ENCODE measurements at regions not wholly inside any gene's neighbourhood (a gene's known extent, or its start where the extent isn't known, plus 50 kb on each side); places are given as distances from the start of the nearest gene placed in this dataset.

- Histone ChIP-seq H3K36me3 (ENCODE audit: control insufficient read depth, insufficient read depth, low read length) (no peaks in the 10 kb centered on the region), H3K27me3 (ENCODE audit: control insufficient read depth, insufficient read depth, low read length) (peaks cover 5% of the 10 kb centered on the region; the same call in 1 of the 2 replicates), H3K4me3 (ENCODE audit: low read depth in 2 of 2, low read length in 2 of 2) (no peak overlapping the region), H3K4me1 (ENCODE audit: control insufficient read depth, insufficient read depth, low read length) (no peaks in the 10 kb centered on the region), H3K27ac (ENCODE audit: low read length) (no peak overlapping the region), H3K9me3 (ENCODE audit: control insufficient read depth, insufficient read depth, low read depth, low read length) (no peaks in the 10 kb centered on the region)
- POLR2A ChIA-PET: no interaction called here
- in situ Hi-C loops (cut with HindIII; ENCODE audit: low pct_unique_long_range_greater_than_20kb, low sequenced_read_pairs): no loop called here
- DNase-seq (ENCODE audit: low read depth, low spot score): no peak
- BruUV-seq (replicated peaks): no TSS peak
- intact Hi-C loops (cut with micrococcal nuclease; ENCODE audit: unreplicated experiment): no loop called here
- TF ChIP-seq POLR2AphosphoS5 (IDR thresholded peaks at IDR 0.05; ENCODE audit: low read depth, low read length) (no peak), REST (IDR thresholded peaks at IDR 0.05; ENCODE audit: insufficient read depth in 1 of 2, low read depth in 2 of 2, low read length in 1 of 2) (no peak), CTCF (IDR thresholded peaks at IDR 0.05) (no peak), SIN3A (IDR thresholded peaks at IDR 0.05; ENCODE audit: borderline replicate concordance, insufficient read depth, low read depth, low read length) (no peak), TCF7L2 (IDR thresholded peaks at IDR 0.05; ENCODE audit: low read depth, low read length) (no peak)
- CTCF ChIA-PET: no interaction called here
- no peak for ATAC-seq
Observed at GRCh38 chr1:228989176-228989575, 253.9 kb downstream of the RHOU start.

- no peak for TF ChIP-seq TCF7L2 (IDR thresholded peaks at IDR 0.05; ENCODE audit: low read depth, low read length)
- ChIA-PET CTCF (no interaction called here), POLR2A (no interaction called here)
- no peak overlapping the region for H3K27ac ChIP-seq (ENCODE audit: low read length)
- ATAC-seq (no peak), DNase-seq (ENCODE audit: low read depth, low spot score) (no peak)
- no peaks in the 10 kb centered on the region for H3K9me3 ChIP-seq (ENCODE audit: control insufficient read depth, insufficient read depth, low read depth, low read length)
- in situ Hi-C loops (cut with HindIII; ENCODE audit: low pct_unique_long_range_greater_than_20kb, low sequenced_read_pairs) (no loop called here), intact Hi-C loops (cut with micrococcal nuclease; ENCODE audit: unreplicated experiment) (no loop called here)
- no peak overlapping the region for H3K4me3 ChIP-seq (ENCODE audit: low read depth in 2 of 2, low read length in 2 of 2)
- peaks cover 5% of the 10 kb centered on the region; the same call in 1 of the 2 replicates for H3K27me3 ChIP-seq (ENCODE audit: control insufficient read depth, insufficient read depth, low read length)
- BruUV-seq (replicated peaks): no TSS peak
- no peaks in the 10 kb centered on the region for H3K4me1 ChIP-seq (ENCODE audit: control insufficient read depth, insufficient read depth, low read length)
- H3K36me3 ChIP-seq (ENCODE audit: control insufficient read depth, insufficient read depth, low read length): no peaks in the 10 kb centered on the region
Observed at GRCh38 chr1:228989676-228989991, 254.4 kb downstream of the RHOU start.

GRCh38 chr1:228989992-228990827 is 254.9 kb downstream of the RHOU start:
- BruUV-seq (replicated peaks): no TSS peak

More at GRCh38 chr1:228989992-228990827, 254.9 kb downstream of the RHOU start:
- TF ChIP-seq SIN3A (IDR thresholded peaks at IDR 0.05; ENCODE audit: borderline replicate concordance, insufficient read depth, low read depth, low read length): no peak
- no peak for TF ChIP-seq TCF7L2 (IDR thresholded peaks at IDR 0.05; ENCODE audit: low read depth, low read length)
- no peak for TF ChIP-seq CTCF (IDR thresholded peaks at IDR 0.05)
- no peak for TF ChIP-seq REST (IDR thresholded peaks at IDR 0.05; ENCODE audit: insufficient read depth in 1 of 2, low read depth in 2 of 2, low read length in 1 of 2)
- no peak for TF ChIP-seq POLR2AphosphoS5 (IDR thresholded peaks at IDR 0.05; ENCODE audit: low read depth, low read length)
- intact Hi-C loops (cut with micrococcal nuclease; ENCODE audit: unreplicated experiment) (no loop called here), in situ Hi-C loops (cut with HindIII; ENCODE audit: low pct_unique_long_range_greater_than_20kb, low sequenced_read_pairs) (no loop called here)
- peaks cover 5% of the 10 kb centered on the region; the same call in 1 of the 2 replicates for H3K27me3 ChIP-seq (ENCODE audit: control insufficient read depth, insufficient read depth, low read length)
- no peaks in the 10 kb centered on the region for H3K36me3 ChIP-seq (ENCODE audit: control insufficient read depth, insufficient read depth, low read length)
- no peak overlapping the region for H3K4me3 ChIP-seq (ENCODE audit: low read depth in 2 of 2, low read length in 2 of 2)
- no peaks in the 10 kb centered on the region for H3K4me1 ChIP-seq (ENCODE audit: control insufficient read depth, insufficient read depth, low read length)
- ChIA-PET POLR2A (no interaction called here), CTCF (no interaction called here)
- H3K9me3 ChIP-seq (ENCODE audit: control insufficient read depth, insufficient read depth, low read depth, low read length): no peaks in the 10 kb centered on the region
- H3K27ac ChIP-seq (ENCODE audit: low read length): no peak overlapping the region
- DNase-seq (ENCODE audit: low read depth, low spot score) (no peak), ATAC-seq (no peak)

Data from Panc1 (cell line).